Osteoblast (primary cell): ENCODE measurements at regions not wholly inside any gene's neighbourhood (a gene's known extent, or its start where the extent isn't known, plus 50 kb on each side); places are given as distances from the start of the nearest gene placed in this dataset.

Experiments
- DNase-seq: peaks from one replicate; pipeline ENCODE4 v3.0.0; 2011; ENCODE audit warnings: low spot score, mixed read lengths; ENCODE audit not compliant: insufficient read length; ENCODE audit errors: missing footprints
- H2AFZ ChIP-seq: 2 replicates; pipeline ENCODE4 v1.6.0; 2011; ENCODE audit warnings: mild to moderate bottlenecking, low read length
- H3K27ac ChIP-seq: 2 replicates; pipeline ENCODE4 v1.5.1; 2011; ENCODE audit warnings: mild to moderate bottlenecking, low read depth, low read length, moderate library complexity
- H3K27me3 ChIP-seq: 2 replicates; pipeline ENCODE4 v1.6.0; 2012; ENCODE audit warnings: mild to moderate bottlenecking, control low read depth, inconsistent platforms, low read length, moderate library complexity; ENCODE audit not compliant: insufficient read depth
- H3K36me3 ChIP-seq: 2 replicates; pipeline ENCODE4 v1.5.1; 2011; ENCODE audit warnings: mild to moderate bottlenecking, low read length, control low read depth, moderate library complexity; ENCODE audit not compliant: insufficient read depth
- H3K4me1 ChIP-seq: 2 replicates; pipeline ENCODE4 v1.5.1; 2011; ENCODE audit warnings: mild to moderate bottlenecking, low read length, control low read depth, moderate library complexity; ENCODE audit not compliant: insufficient read depth
- H3K4me2 ChIP-seq: 2 replicates; pipeline ENCODE4 v1.6.0; 2011; ENCODE audit warnings: mild to moderate bottlenecking, low read length; ENCODE audit not compliant: insufficient read depth
- H3K4me3 ChIP-seq: fragments of 200-600 bp; sonication (generic); 3 replicates; pipeline ENCODE4 v1.5.1; 2012; ENCODE audit warnings: mild to moderate bottlenecking, low read length, inconsistent platforms; ENCODE audit not compliant: insufficient read depth
- H3K79me2 ChIP-seq: 2 replicates; pipeline ENCODE4 v1.6.0; 2012; ENCODE audit warnings: mild to moderate bottlenecking, low read length, control low read depth, inconsistent platforms; ENCODE audit not compliant: insufficient read depth
- H3K9me3 ChIP-seq: 2 replicates; pipeline ENCODE4 v1.5.1; 2011; ENCODE audit warnings: low read depth, low read length, control low read depth
- H4K20me1 ChIP-seq: 2 replicates; pipeline ENCODE4 v1.6.0; 2012; ENCODE audit warnings: mild to moderate bottlenecking, low read length, control low read depth; ENCODE audit not compliant: insufficient read depth
- TF ChIP-seq, protein P1 (sequence below): IDR thresholded peaks from 2 replicates; pipeline ENCODE4 v1.5.1; 2011; ENCODE audit warnings: mild to moderate bottlenecking, low read depth, low read length, moderate library complexity; ENCODE audit errors: extremely low read depth

DNA sequence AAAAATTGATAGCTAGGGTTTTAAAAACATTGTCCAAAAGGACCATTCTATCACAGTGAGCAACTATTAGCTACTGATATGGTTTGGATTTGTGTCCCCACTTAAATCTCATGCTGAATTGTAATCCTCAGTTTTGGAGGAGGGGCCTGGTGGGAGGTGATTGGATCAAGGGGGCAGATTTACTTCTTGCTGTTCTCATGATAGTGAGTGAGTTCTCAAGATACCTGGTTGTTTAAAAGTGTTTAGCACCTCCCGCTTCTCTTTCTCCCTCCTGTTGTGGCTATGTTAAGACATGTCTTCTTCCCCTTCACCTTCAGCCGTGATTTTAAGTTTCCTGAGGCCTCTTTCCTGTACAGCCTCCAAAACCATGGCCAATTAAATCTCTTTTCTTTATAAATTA lies 500.4 kb upstream of the POT1 start:
- no peaks in the 10 kb centered on the region for H3K79me2 ChIP-seq
- TF ChIP-seq, protein P1, sequence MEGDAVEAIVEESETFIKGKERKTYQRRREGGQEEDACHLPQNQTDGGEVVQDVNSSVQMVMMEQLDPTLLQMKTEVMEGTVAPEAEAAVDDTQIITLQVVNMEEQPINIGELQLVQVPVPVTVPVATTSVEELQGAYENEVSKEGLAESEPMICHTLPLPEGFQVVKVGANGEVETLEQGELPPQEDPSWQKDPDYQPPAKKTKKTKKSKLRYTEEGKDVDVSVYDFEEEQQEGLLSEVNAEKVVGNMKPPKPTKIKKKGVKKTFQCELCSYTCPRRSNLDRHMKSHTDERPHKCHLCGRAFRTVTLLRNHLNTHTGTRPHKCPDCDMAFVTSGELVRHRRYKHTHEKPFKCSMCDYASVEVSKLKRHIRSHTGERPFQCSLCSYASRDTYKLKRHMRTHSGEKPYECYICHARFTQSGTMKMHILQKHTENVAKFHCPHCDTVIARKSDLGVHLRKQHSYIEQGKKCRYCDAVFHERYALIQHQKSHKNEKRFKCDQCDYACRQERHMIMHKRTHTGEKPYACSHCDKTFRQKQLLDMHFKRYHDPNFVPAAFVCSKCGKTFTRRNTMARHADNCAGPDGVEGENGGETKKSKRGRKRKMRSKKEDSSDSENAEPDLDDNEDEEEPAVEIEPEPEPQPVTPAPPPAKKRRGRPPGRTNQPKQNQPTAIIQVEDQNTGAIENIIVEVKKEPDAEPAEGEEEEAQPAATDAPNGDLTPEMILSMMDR: no peak

DNA sequence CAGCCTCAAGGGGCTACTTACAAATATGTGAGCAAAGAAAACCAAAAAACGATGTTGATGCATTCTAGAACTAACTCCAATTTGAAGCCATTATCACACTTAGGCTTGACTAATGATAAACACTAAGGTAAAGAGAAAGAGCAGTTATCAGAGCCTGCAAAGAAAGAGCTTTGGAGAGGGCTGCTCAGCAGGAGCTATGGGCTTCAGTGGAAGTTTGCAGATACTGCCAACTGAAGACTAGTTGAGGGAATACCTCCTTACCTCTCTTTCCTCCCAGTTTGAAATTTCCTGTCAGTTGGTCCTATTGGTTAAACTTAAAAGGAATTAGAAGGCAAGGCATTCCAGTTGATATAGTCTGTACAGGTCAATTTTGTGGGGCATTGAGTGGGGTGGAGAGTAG lies 498.1 kb upstream of the POT1 start:
- no peaks in the 10 kb centered on the region for H3K79me2 ChIP-seq
- TF ChIP-seq, protein P1: no peak
- H3K4me2 ChIP-seq: no peak overlapping the region

More for the DNA sequence above, 500.4 kb upstream of the POT1 start:
- H3K4me2 ChIP-seq: no peak overlapping the region
- no peaks in the 10 kb centered on the region for H3K9me3 ChIP-seq
- H4K20me1 ChIP-seq: no peaks in the 10 kb centered on the region
- no peaks in the 10 kb centered on the region for H3K4me1 ChIP-seq
- no peaks in the 10 kb centered on the region for H3K36me3 ChIP-seq
- H2AFZ ChIP-seq: no peak overlapping the region
- no peak for DNase-seq
- no peaks in the 10 kb centered on the region for H3K27me3 ChIP-seq
- no peak overlapping the region for H3K4me3 ChIP-seq
- H3K27ac ChIP-seq: no peak overlapping the region

DNA sequence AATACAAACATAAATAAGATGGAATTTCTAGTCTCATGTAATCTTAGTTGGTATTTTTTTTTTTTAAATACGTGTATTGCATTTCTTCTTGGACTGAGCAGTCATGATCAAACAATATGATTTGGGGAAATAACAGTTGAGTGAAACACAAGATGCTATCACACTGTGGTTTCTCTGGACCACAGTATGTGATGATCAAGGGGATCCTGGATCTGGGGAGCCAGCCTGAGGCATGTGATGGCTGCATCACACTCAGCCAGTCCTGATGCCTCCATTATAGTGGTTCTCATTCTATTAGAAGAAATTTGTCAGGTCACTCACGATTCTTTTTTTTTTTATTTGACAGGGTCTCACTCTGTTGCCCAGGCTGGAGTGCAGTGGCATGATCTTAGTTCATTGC lies 495.9 kb upstream of the POT1 start:
- no peak for DNase-seq
- H3K36me3 ChIP-seq: no peaks in the 10 kb centered on the region
- no peaks in the 10 kb centered on the region for H3K27me3 ChIP-seq
- H3K9me3 ChIP-seq: no peaks in the 10 kb centered on the region
- TF ChIP-seq, protein P1: no peak
- no peaks in the 10 kb centered on the region for H4K20me1 ChIP-seq
- no peak overlapping the region for H3K4me2 ChIP-seq
- no peak overlapping the region for H3K4me3 ChIP-seq
- no peaks in the 10 kb centered on the region for H3K4me1 ChIP-seq
- no peak overlapping the region for H3K27ac ChIP-seq
- no peaks in the 10 kb centered on the region for H3K79me2 ChIP-seq
- no peak overlapping the region for H2AFZ ChIP-seq

More for the DNA sequence above, 498.1 kb upstream of the POT1 start:
- Histone ChIP-seq H3K4me3 (no peak overlapping the region), H4K20me1 (no peaks in the 10 kb centered on the region), H3K27ac (no peak overlapping the region), H3K4me1 (no peaks in the 10 kb centered on the region), H3K9me3 (no peaks in the 10 kb centered on the region), H3K36me3 (no peaks in the 10 kb centered on the region), H2AFZ (no peak overlapping the region), H3K27me3 (no peaks in the 10 kb centered on the region)
- DNase-seq: no peak

DNA sequence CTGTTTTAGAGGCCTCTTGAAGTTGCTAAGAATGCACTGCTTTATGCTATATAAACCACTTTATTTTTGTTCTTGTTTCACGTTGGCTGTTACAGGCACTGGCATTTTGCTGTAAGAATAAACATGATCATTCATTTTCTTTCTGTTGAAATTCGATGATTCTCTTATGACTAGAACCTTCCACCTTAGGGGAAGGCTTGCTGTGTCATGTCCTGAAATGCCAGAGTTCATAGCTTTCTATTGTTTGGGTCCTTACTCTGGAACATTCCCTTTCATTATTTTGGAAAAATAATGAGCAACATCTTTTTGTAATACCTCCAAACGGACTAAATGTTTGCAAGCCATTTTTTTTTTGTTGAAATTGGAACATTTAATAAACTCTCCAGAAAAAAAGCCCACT lies 495.1 kb upstream of the POT1 start:
- H3K4me1 ChIP-seq: no peaks in the 10 kb centered on the region
- H3K4me3 ChIP-seq: no peak overlapping the region
- H2AFZ ChIP-seq: no peak overlapping the region
- TF ChIP-seq, protein P1: no peak
- DNase-seq: no peak
- H4K20me1 ChIP-seq: no peaks in the 10 kb centered on the region
- H3K27ac ChIP-seq: no peak overlapping the region
- no peaks in the 10 kb centered on the region for H3K79me2 ChIP-seq
- H3K36me3 ChIP-seq: no peaks in the 10 kb centered on the region
- H3K9me3 ChIP-seq: no peaks in the 10 kb centered on the region
- no peaks in the 10 kb centered on the region for H3K27me3 ChIP-seq
- H3K4me2 ChIP-seq: no peak overlapping the region
